ENCODE measurements at regions not wholly inside any gene's neighbourhood (a gene's known extent, or its start where the extent isn't known, plus 50 kb on each side); places are given as distances from the start of the nearest gene placed in this dataset.
"Not testable (repeated sequence)": the region's sequence is repeated elsewhere in the genome, so short reads cannot be mapped to it uniquely, and the experiment has no call there.

GRCh38 chr15:81792646-81793045 lies 253.2 kb downstream of the MEX3B start:
- H3K4me3 ChIP-seq (ENCODE audit: low read depth, low read length): no peak overlapping the region
- TF ChIP-seq, protein P1, sequence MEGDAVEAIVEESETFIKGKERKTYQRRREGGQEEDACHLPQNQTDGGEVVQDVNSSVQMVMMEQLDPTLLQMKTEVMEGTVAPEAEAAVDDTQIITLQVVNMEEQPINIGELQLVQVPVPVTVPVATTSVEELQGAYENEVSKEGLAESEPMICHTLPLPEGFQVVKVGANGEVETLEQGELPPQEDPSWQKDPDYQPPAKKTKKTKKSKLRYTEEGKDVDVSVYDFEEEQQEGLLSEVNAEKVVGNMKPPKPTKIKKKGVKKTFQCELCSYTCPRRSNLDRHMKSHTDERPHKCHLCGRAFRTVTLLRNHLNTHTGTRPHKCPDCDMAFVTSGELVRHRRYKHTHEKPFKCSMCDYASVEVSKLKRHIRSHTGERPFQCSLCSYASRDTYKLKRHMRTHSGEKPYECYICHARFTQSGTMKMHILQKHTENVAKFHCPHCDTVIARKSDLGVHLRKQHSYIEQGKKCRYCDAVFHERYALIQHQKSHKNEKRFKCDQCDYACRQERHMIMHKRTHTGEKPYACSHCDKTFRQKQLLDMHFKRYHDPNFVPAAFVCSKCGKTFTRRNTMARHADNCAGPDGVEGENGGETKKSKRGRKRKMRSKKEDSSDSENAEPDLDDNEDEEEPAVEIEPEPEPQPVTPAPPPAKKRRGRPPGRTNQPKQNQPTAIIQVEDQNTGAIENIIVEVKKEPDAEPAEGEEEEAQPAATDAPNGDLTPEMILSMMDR (IDR thresholded peaks at IDR 0.05; ENCODE audit: borderline replicate concordance, insufficient read depth, low read depth, low read length): no peak

DNA sequence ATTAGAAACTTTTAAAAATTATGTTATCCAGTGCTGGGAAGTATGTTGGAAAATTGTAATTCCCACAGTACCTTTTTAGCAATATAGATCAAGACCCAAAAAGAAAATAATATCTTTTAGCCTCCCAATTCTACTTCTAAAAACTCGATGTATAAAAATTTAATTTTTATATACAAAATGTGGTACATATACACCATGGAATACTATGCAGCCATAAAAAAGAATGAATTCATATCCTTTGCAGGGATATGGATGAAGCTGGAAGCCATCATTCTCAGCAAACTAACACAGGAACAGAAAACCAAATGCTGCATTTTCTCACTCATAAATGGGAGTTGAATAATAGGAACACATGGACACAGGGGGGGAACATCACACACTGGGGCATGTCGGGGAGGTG lies 254.5 kb downstream of the MEX3B start:
- not testable (repeated sequence) for H3K4me3 ChIP-seq (ENCODE audit: low read depth, low read length)

- TF ChIP-seq, protein P1 (IDR thresholded peaks at IDR 0.05; ENCODE audit: borderline replicate concordance, insufficient read depth, low read depth, low read length): no peak
- no peak overlapping the region for H3K4me3 ChIP-seq (ENCODE audit: low read depth, low read length)
These were observed 256.4 kb downstream of the MEX3B start for GRCh38 chr15:81789403-81789802.

GRCh38 chr15:81786776-81787175 lies 259.0 kb downstream of the MEX3B start:
- no peak overlapping the region for H3K4me3 ChIP-seq (ENCODE audit: low read depth, low read length)
- TF ChIP-seq, protein P1 (IDR thresholded peaks at IDR 0.05; ENCODE audit: borderline replicate concordance, insufficient read depth, low read depth, low read length): no peak

DNA sequence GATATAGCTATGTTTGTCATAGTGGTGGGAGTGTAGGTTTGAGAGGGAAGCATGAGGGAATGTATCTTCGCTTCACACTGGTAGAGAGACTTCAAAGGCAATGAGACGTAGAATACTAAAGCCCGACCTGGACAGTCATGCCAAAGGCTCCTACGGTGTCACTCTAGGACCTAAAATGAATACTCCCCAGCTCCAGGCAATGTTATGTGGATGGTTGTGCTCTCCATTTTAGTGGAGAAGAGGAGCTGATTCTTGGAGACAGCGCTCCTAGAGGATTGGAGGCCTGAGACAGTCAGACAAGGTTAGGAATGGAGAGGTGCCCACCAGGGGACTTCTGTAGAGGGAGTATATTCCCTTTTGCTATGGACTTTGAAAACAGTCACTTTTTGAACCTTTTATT lies 260.1 kb downstream of the MEX3B start:
- TF ChIP-seq, protein P1 (IDR thresholded peaks at IDR 0.05; ENCODE audit: borderline replicate concordance, insufficient read depth, low read depth, low read length): no peak
- H3K4me3 ChIP-seq (ENCODE audit: low read depth, low read length): no peak overlapping the region

DNA sequence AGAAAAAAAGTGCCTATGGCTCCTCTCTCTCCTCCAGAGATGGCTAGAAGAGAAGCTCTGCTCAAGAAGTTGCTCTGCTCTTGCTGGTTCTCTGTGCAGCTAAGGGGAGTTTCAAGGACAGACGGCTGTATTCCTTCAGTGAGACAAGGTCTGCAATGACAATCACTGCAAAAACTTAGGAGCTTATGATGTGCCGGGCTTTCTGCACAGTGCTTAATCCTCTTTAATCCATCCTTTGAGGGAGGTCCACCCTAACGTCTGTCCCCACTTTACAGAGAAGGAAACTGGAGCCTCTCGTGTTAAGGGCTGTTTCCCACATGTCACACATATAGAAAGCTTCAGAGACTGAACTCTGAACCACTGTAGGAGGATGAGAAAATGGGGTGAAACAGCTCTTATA lies 260.6 kb downstream of the MEX3B start:
- TF ChIP-seq, protein P1 (IDR thresholded peaks at IDR 0.05; ENCODE audit: borderline replicate concordance, insufficient read depth, low read depth, low read length): no peak
- H3K4me3 ChIP-seq (ENCODE audit: low read depth, low read length): no peak overlapping the region

DNA sequence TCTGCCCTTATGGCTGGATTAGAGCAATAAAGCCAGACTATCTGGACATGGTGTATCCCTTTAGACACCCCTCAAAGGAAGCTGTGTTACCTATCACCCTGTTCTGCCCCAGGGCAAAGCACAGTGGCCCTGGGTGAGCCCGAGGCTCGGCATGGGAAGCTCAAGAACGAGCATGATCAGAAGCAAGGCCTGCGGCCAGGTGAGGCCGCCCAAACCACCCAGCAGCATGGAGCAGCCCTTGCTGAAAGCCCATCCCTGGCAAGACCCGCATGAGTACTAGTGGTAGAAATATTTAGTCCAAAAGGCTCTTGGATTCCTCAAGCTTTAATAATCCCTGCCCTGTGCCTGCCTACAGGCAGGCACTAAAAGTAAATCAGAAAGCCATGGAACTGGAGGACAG lies 261.1 kb downstream of the MEX3B start:
- TF ChIP-seq, protein P1 (IDR thresholded peaks at IDR 0.05; ENCODE audit: borderline replicate concordance, insufficient read depth, low read depth, low read length): no peak
- no peak overlapping the region for H3K4me3 ChIP-seq (ENCODE audit: low read depth, low read length)

GRCh38 chr15:81783586-81783985 lies 262.2 kb downstream of the MEX3B start:
- H3K4me3 ChIP-seq (ENCODE audit: low read depth, low read length): no peak overlapping the region
- TF ChIP-seq, protein P1 (IDR thresholded peaks at IDR 0.05; ENCODE audit: borderline replicate concordance, insufficient read depth, low read depth, low read length): no peak
